ENCODE measurements at regions not wholly inside any gene's neighbourhood (a gene's known extent, or its start where the extent isn't known, plus 50 kb on each side); places are given as distances from the start of the nearest gene placed in this dataset.

DNA sequence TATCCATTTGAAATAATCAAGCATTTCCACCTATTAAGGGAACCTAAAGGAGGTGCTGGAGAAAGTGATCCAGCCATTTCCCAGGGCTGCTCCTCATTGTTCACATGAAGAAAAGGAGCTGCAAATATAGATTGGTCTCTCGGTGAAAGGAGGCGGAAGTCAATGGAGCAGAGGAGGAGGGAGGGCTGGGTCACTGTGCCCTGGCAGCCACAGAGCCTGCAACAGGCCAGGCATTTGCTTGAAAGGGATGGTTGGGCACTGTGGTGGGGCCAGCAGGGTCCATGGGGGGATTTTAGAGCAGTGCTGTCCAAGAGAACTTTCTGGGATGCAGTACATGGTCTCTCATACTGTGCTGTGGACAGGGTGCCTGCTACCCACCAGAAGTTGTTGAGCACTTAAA is 173.2 kb downstream of the CYLD start:
- intact Hi-C loops (cut with DNase I; ENCODE audit: low total_unique reads), result no loop called here

DNA sequence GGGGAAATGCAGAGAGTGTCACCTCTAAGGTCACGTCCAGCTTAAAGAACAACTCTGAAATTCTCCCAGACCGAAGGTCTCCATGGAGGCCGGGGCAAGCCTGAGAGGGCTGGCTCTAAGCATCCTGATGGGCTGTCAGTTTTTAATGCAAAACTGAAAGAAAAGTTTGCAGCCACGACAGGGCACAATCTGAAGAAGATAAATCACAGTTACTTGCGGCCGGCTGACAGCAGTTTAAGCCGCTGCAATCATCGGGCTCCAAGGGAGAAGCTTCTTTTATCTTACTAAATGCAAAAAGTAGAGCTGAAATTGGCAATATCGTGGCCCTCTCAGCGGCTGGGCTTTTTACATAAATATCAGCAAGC is 168.8 kb downstream of the CYLD start:
- WGBS, 2 donors, result 42 to 43% methylated on average over 10 of the region's 10 CpGs
- TF ChIP-seq, protein P1, sequence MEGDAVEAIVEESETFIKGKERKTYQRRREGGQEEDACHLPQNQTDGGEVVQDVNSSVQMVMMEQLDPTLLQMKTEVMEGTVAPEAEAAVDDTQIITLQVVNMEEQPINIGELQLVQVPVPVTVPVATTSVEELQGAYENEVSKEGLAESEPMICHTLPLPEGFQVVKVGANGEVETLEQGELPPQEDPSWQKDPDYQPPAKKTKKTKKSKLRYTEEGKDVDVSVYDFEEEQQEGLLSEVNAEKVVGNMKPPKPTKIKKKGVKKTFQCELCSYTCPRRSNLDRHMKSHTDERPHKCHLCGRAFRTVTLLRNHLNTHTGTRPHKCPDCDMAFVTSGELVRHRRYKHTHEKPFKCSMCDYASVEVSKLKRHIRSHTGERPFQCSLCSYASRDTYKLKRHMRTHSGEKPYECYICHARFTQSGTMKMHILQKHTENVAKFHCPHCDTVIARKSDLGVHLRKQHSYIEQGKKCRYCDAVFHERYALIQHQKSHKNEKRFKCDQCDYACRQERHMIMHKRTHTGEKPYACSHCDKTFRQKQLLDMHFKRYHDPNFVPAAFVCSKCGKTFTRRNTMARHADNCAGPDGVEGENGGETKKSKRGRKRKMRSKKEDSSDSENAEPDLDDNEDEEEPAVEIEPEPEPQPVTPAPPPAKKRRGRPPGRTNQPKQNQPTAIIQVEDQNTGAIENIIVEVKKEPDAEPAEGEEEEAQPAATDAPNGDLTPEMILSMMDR (IDR thresholded peaks at IDR 0.05), result no peak
- TF ChIP-seq POLR2A (IDR thresholded peaks at IDR 0.05), result no peak

More for the DNA sequence above, 173.2 kb downstream of the CYLD start:
- TF ChIP-seq POLR2A (IDR thresholded peaks at IDR 0.05), result no peak
- TF ChIP-seq, protein P1 (IDR thresholded peaks at IDR 0.05), result no peak
- WGBS, 2 donors, result 78 to 82% methylated on average over 2 of the region's 2 CpGs
- H3K4me3 ChIP-seq (ENCODE audit: low read depth, poor library complexity, severe bottlenecking), result no peak overlapping the region
- DNase-seq (ENCODE audit: low spot score in 2 of 2), result no peak

DNA sequence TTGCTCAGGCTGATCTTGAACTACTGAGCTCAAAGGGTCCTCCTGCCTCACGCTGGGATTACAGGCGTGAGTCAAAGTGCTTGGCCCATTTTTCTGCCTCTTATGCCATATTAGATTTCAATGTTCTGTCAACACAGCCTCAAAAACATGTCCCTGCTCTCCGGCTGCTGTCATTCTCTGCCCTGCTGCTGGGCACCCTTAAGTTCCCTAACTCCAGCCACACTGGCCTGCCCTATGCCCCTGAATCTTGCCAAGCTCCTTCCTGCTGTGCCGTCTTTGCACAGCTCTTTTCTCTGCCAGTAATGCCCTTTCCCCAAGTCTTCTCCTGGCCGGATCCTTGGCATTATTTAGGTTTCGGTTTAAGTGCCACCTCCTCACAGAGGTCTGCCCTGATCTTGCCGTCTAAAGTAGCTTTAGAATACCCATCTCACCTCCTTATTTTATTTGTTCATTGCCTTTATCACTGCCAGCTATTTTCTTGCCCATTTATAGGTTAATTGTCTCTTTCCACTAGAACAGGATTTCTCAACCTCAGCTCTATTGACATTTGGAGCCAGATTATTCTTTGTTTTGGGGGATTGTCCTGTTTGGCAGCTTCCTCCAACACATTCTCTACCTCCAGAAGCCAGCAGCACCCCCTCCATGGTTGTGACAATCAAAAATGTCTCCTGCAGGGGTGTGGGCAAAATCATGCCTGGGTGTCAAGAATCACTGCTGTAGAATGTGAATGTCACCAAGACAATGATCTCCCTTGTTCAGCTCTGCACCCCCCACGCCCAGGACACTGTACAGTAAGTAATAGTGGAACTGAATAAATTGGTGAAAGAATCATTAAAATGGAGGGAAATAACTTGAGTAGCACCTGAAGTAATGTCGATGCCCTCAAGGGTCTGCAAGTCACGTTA is 168.2 kb downstream of the CYLD start:
- H3K4me3 ChIP-seq (ENCODE audit: low read depth, poor library complexity, severe bottlenecking), result no peak overlapping the region
- TF ChIP-seq, protein P1 (IDR thresholded peaks at IDR 0.05), result no peak
- no peak for TF ChIP-seq POLR2A (IDR thresholded peaks at IDR 0.05)
- 57 to 69% methylated on average over 10 of the region's 10 CpGs for WGBS, 2 donors
- intact Hi-C loops (cut with DNase I; ENCODE audit: low total_unique reads), result no loop called here
- DNase-seq (ENCODE audit: low spot score in 2 of 2), result no peak

More for the DNA sequence above, 168.8 kb downstream of the CYLD start:
- intact Hi-C loops (cut with DNase I; ENCODE audit: low total_unique reads), result no loop called here
- no peak overlapping the region for H3K4me3 ChIP-seq (ENCODE audit: low read depth, poor library complexity, severe bottlenecking)
- no peak for DNase-seq (ENCODE audit: low spot score in 2 of 2)

DNA sequence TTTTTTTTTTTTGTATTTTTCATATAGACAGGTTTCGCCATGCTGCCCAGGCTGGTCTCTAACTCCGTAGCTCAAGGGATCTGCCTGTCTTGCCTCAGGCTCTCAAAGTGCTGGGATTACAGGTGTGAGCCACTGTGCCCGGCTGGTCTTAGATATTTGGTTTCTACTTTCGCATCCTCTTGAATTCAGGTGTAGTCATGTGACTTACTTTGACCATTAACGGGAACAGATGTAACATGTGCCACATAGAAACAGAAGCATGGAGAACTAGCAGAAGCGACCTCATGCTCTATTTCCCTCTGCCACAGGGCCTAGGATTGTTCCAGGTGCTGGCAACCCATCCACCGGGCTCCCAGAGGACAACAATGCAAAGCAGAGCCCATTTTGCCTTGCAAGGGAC is 166.6 kb downstream of the CYLD start:
- DNase-seq (ENCODE audit: low spot score in 2 of 2), result no peak
- no peak for TF ChIP-seq POLR2A (IDR thresholded peaks at IDR 0.05)
- TF ChIP-seq, protein P1 (IDR thresholded peaks at IDR 0.05), result no peak
- H3K4me3 ChIP-seq (ENCODE audit: low read depth, poor library complexity, severe bottlenecking), result no peak overlapping the region
- 79 to 90% methylated on average over 7 of the region's 7 CpGs for WGBS, 2 donors
- intact Hi-C loops (cut with DNase I; ENCODE audit: low total_unique reads), result no loop called here

DNA sequence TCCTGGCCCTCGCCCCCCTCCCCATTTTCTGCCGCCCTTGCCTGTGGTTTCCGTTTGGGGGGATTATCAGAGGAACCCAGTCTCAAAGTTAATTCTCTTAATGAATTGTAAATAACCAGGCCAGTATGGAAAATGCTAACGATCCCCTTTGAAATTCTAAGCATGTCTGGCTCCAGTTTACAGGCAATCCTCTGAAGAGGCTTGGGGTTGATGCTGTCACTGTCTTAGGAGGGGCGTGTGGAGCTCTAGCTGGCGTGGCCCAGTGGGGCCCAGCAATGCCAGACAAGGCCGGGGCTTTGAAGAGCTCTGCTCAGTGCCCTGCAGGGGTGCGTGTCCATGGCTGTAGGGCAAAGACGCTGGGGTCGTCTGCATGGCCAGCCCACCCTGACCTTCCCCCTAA is 164.6 kb downstream of the CYLD start:
- H3K4me3 ChIP-seq (ENCODE audit: low read depth, poor library complexity, severe bottlenecking), result no peak overlapping the region
- TF ChIP-seq POLR2A (IDR thresholded peaks at IDR 0.05), result no peak
- TF ChIP-seq, protein P1 (IDR thresholded peaks at IDR 0.05), result no peak
- WGBS, 2 donors, result 70 to 73% methylated on average over 10 of the region's 10 CpGs
- intact Hi-C loops (cut with DNase I; ENCODE audit: low total_unique reads), result no loop called here
- DNase-seq (ENCODE audit: low spot score in 2 of 2), result no peak
